Sciatic nerve (tissue), 2 donors: ENCODE measurements at regions not wholly inside any gene's neighbourhood (a gene's known extent, or its start where the extent isn't known, plus 50 kb on each side); places are given as distances from the start of the nearest gene placed in this dataset.
A peak's percentile ranks its signal among the peaks of the same experiment; 100 is the strongest.

Experiments
- ATAC-seq: fragments of 200-7000 bp; cut with Tn5 transposase; one replicate; pipeline ENCODE4 v1.9.1; 2020; ENCODE audit warnings: mild to moderate bottlenecking, moderate library complexity
- DNase-seq: peaks from one replicate; pipeline ENCODE4 v3.0.0-alpha.2; 2020; ENCODE audit warnings: low spot score
- intact Hi-C: fragments of 100-400 bp; cut with DNase I; formaldehyde crosslinking; loops from one replicate; pipeline ENCODE4 v1.14.2; 2022
- donor health status: DM: no; HTN: no; CAD: no.
- donor health status: DM: no; HTN: no; CAD: no.

DNA sequence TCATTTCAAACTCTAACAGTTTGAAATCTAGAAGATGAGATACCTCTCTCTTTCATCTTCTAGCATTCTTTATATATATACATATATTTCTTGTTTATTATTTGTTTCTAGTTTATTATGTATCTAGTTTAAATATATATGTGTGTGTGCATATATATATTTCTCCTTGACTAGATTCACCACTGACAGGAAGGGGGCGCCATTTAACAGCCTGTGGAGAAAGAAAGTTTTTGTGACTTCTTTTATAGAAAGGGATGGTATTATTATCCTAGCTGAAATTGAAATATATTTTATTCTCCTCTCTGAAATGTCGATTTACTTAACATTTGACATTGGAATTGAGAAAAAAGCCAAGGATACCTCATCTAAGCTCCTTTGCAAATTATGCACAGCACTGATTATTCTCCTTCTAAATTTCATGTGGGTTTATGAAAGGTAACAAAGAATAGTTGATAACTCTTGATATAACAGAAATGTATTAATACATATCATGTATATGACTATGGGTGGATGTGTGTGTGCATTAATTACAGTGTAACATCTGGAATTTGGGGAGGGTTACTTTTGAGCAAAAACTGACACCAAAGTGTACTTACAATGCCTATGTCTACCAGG lies 160.7 kb upstream of the NT5C1B start:
- DNase-seq (peak; percentile 70), ATAC-seq (no peak)
- intact Hi-C loops, result loop anchor here (10.0 kb wide), 2 partner anchors 615 to 1115 kb away; no protein-coding TSS in a partner anchor

DNA sequence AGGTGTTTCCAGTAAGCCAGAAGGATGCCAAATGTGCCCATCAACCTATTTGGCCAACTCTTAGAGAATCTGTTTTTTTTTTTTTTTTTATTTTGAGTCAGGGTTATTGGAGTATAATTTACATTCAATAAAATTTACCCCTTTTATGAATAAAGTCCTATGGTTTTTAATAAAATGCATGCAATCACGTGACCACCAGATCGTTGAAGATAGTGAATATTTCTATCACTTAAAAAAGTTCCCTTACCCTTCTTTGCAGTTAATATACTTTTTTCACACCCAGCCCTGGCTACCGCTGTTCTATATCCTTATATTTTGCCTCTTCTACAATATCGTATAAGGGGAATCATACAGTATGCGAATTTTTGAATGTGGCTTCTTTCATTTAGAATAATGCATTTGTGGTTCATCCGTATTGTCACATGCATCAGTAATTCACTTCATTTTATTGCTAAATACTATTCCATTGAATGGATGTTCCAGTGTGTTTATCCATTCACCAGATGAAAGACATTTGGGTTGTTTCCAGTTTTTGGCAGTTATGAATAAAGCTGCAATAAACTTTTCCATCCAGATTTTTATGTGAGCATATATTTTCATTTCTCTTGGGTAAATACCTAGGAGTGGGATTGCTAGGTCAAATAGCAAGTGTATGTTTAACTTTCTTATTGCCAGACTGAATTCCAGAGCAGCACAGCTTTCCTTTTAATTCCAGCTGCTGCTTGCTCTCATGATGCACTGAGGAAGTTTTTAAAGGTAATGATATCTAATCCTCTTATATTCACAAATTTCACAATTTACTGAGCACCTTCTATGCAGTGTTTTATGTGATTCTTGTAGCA lies 156.3 kb upstream of the NT5C1B start:
- ATAC-seq (no peak), DNase-seq (no peak)
- intact Hi-C loops, result loop anchor here (10.0 kb wide), 1 partner anchor 1119 kb away; no protein-coding TSS in a partner anchor

DNA sequence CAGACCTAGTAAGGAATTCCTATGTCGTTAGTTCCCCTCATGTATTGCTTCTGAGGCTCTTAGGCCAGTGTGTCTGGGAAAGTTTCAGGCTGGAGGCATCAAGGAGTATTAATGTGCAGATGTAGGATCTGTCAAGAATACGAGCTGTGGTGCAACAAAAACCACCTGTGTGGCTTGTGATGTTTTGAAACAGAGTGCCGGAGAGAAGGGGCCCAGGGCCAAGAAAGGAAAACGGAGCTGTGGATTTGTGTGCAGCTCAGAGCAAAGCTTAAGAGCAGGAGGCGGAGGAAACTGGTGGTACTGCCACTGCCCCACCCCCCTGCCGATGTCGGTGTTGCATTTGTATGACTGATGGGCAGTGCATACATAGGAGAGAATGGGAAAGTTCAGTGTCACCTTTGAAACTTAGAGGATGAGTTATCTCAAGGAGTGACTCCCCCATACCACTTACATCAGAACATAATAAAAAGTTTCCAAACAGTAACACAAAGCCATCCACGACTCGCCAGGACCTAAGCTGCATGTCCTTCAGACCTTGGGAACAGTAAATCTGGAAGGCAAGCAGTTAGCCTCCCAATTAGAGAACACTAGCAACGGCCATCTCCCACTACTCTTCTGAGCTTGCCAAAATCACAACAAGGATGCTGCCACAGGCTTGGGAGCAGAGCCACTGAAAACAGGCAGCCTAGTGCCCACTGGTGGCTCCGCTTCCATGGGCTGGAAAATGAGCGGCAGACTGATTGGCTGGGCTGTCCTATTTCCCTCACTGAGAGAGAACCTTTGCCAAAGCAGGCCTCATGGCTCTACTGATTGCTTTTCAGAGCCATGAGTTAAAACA lies 152.7 kb upstream of the NT5C1B start:
- intact Hi-C loops, result loop anchor here (10.0 kb wide), 1 partner anchor 1123 kb away; no protein-coding TSS in a partner anchor
- no peak for DNase-seq
- ATAC-seq, result peak; percentile 52

DNA sequence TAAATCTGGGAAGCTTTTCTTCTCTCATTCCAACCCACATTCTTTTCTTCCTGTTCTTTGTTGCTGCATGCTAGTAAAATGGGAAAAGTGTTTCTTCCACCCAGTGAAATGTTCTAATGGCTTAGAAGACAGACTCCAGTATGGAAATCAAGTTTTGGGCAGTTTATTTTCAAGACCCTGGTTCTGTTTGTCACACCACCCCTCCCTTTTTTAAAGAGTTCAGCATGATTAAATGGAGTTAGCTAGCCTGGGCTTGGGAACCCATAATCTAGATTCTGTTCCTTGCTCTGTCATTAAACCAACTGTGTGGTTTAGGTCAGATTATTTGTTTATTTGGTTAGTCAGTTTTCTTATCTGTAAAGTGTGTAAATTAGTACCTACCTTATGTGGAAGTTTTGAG lies 151.8 kb upstream of the NT5C1B start:
- ATAC-seq (no peak), DNase-seq (no peak)
- intact Hi-C loops, result loop anchor here (10.0 kb wide), 1 partner anchor 1124 kb away; no protein-coding TSS in a partner anchor

DNA sequence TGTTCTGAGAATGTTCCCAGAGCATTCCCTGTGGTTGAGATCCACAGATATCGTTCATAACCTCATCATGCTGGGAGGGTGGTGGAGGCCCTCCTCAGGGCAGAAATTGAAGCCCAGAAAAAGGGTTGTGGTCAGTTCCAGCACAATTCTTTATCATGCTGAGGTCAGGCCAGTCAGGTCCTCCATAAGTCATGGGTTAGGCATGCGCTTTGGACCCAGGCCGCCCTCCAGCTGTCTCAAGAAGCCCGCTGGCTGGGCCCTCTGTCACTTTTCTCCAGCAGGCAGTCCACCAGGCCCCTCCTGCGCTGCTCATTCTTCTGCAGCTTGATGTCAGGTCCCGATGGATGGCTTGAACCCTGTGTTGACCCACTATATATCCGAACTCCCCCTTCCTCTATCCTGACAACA lies 151.1 kb upstream of the NT5C1B start:
- DNase-seq (no peak), ATAC-seq (peak; percentile 39)
- intact Hi-C loops, result loop anchor here (10.0 kb wide), 1 partner anchor 1124 kb away; no protein-coding TSS in a partner anchor

DNA sequence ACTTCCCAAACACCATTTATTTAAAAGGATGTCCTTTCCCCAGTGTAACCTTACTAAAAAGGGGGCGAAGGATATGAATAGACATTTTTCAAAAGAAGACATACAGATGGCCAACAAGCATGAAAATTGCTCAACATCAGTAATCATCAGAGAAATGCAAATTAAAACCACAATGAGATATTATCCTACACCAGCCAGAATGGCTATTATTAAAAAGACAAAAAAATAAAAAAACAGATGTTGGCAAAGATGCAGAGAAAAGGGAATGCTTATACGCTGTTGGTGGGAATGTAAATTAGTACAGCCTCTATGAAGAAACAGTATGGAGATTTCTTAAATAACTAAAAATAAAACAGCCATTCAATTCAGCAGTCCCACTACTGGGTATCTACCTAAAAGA lies 142.3 kb upstream of the NT5C1B start:
- ATAC-seq, result no peak
- no peak for DNase-seq

DNA sequence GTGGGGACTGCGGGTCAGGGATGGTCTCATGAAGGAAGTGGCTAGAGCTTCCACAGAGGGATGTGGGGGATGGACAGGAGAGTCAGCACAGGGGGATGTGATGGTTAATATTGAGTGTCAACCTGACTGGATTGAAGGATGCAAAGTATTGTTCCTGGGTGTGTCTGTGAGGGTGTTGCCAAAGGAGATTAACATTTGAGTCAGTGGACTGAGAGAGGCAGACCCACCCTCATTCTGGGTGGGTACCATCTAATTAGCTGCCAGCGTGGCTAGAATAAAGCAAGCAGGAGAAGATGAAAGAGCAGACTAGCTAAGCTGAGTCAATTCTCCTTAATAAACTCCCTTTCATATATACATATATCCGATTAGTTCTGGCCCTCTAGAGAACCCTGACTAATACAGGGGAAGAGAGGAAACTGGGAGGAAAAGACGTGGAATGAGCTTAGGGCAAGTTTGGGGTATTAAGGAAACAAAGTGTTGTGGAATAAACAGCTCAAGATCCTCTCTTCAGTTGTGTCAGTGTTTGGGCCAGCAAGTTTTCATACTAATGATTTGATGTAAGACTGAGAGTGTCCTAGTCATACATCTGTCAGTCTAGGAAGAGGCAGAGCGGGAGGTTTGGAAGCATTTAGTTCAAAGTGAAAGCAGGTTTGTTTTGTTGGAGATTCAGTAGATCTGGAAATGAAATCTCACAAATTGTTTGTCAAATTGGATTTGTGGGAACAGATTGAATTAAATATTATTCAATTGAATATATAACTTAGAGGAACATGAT lies 135.2 kb upstream of the NT5C1B start:
- DNase-seq (no peak), ATAC-seq (no peak)
- intact Hi-C loops, result no loop called here

More for the DNA sequence above, 142.3 kb upstream of the NT5C1B start:
- intact Hi-C loops, result no loop called here

DNA sequence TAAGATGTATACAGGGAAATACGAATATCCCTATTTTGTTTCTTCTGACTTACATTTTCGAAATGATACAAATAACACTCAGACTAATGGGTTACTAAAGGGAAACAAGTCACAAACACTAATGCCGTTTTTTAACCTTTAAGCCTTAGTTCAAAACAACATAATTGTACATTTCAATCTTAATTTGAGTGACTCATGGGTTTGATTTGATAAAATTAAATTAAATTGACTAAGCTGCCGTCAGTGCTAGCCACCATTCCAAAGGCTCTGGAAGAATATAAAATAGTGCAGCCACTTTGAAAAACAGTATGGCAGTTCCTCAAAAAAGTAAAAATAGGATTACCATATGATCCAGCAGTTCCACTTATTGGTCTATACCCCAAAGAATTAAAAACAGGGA lies 133.8 kb upstream of the NT5C1B start:
- DNase-seq (no peak), ATAC-seq (no peak)
- intact Hi-C loops, result no loop called here

DNA sequence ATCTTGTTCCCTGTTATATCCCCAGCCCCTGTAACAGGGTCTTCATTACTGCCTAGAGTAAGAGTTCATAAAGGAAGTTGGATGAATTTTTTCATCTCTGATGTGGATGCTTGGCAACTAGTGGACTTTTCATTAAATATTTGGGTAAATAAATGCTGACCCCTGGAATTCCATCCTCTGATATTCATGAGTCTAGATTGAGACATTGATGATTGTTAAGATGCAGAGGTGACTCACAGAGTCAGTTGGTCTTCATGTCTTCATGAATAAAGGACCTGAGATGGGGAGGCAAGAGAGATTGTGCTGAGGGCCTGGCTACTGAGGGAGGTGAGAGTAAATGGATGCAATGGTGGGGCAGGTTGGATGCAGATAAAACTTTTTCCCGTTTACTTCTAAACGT lies 132.7 kb upstream of the NT5C1B start:
- intact Hi-C loops, result no loop called here
- DNase-seq (no peak), ATAC-seq (no peak)

DNA sequence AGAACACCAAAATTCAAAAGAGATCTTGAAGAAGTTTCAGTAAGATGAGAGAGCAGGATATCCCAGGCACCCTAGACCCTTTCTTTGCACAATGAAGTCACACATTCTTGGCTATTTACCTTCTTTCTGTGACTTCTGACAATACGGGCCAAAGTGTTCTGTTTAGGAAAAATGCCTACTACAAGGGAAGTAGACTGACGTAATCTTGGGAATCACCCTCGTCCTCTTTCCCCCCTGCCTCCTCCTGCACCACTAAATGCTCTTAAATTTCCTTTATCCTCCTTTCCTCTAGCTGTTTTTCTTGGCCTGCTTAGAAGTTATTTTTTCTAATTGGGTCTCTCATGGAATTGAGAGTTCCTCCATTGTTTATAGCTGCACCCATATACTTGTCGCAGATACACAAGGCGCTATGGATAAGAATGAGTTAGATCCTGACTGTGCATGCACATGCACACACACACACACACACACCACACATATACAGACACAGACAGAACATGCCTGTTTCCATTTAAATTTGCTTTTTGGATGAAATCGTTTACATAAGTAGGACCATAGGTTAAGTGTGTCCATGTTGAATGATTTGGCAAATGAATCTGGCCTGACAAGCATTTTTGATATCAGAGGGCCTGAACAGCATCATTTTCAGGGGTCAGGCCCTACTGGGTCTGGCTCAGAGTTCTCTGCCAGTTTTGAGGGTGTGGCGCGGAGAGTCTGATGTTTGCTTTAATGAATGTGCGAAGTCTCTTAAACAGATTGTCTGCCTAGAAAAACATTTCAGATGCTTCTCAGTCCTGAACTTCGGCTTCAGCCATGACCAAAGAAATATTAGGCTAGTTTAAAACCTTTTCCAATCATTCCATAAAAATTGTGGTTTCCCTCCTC lies 131.9 kb upstream of the NT5C1B start:
- DNase-seq (no peak), ATAC-seq (peak; percentile 49)
- intact Hi-C loops, result no loop called here

DNA sequence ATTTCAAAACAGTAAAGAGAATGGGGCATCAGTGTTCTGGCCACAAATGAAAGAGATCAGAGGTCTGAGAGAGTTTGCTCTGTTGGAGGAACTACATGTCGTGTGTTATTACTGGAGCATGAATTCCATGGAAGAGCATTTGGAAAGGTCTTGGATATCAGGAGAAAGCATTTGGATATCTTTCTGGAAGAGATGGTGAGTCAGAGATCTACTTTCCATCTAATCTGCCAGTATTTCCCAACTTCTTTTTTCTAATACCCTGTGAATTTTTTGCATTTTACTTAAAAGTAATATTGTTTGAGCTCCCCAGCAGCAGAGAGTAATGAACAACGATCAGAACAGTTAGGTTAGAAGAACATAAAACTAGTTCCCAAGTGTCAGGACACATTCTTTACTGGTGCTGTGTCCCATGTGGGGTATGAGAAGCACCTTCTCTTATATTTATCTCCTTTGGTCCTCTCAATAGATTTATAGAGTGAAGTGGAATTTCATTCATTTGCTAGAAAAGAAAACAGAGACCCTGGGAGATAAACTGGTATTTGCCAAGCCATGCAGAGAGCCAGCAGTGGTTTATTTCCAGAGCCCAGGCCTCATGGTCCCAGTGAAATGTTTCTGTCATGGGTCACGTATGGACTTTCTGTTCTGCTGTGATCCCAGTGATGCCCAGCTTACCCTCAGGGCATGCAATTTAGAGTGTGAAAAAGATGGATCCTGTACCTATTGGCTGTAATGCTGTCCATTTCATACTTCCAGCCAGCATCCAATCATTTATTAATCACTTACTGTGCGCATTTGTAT lies 130.8 kb upstream of the NT5C1B start:
- peak; percentile 75 for ATAC-seq

DNA sequence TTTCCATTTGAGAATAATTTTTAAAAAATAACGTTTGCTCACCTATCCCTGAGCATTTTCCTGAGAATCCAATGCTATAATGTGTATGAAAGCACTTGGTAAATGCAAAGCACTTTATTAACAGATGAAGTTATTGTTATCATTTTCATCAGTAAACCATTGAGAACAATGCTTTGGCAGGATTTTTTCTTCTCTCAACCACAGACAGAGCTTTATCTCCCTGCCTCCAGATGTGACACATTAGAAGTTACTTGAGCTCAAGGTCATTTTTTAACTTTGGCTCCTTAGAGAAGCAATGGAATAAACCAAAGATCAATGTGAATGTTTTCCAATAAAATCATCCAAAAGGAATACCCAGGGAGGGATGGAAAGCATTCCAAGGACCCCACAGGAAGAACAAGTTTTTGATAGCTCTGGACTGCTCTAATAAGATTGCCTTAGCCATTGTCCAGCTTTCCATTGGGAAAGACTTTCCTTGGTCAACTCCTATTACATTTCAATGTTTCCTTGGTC lies 118.9 kb upstream of the NT5C1B start:
- DNase-seq (no peak), ATAC-seq (peak; percentile 26)
- intact Hi-C loops, result no loop called here

More for the DNA sequence above, 130.8 kb upstream of the NT5C1B start:
- no peak for DNase-seq
- intact Hi-C loops, result no loop called here

DNA sequence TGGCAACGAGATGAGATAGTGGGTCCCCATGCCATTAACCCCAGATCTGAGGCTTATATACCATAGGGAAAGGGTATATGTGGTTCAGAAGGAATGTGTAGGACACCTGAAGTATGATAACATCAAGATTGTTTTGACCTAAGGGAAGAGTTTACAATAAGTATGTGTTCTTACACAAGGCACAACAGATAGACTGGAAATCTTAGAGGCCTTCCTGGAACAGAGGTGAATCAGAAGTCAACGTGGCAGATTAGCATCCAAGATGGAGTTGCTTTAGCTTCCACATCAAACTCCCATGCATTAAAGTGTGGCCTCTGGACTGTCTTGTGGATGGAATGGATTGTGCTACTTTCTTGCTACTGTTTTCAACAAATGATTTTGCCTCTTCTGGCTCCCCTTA lies 116.6 kb upstream of the NT5C1B start:
- intact Hi-C loops, result no loop called here
- no peak for ATAC-seq

DNA sequence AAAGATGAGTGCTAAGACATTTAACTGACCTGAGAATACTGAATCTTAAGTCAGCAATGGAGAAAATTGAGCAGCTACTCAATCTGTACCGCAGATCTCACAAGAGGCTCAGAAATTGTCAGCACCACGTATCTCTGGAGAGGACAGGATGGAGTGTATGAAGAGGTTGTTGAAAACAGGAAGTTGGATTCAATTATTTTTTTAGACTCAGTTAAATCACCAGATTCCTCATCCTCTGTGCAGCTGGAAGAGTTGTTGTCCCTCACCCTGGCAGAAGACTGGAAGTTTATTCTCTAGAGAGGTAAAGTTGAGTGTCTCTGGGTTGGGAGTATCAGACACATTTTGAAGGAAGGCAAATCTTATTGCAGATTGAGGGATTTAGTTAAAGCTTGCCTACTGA lies 114.9 kb upstream of the NT5C1B start:
- DNase-seq (no peak), ATAC-seq (no peak)
- intact Hi-C loops, result no loop called here

More for the DNA sequence above, 116.6 kb upstream of the NT5C1B start:
- no peak for DNase-seq

DNA sequence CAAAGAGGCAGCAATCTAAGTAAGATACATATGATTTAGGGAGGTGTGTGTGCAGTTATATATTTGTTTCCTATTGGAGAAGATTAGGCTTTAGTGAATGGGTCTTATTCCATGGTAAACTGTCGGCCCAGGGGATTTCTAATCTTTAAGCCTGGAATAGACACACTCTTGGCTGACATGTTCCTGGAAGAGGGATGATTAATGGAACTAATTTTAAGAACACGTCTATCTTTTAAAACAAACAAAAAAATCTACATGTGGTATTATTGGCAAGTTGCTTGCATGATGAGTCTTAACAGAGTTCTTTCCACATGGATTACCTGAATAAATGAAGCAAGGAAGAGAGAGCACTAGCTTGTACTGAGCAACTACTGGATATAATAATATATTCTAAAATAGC lies 114.2 kb upstream of the NT5C1B start:
- ATAC-seq, result no peak
- no peak for DNase-seq
- intact Hi-C loops, result no loop called here

DNA sequence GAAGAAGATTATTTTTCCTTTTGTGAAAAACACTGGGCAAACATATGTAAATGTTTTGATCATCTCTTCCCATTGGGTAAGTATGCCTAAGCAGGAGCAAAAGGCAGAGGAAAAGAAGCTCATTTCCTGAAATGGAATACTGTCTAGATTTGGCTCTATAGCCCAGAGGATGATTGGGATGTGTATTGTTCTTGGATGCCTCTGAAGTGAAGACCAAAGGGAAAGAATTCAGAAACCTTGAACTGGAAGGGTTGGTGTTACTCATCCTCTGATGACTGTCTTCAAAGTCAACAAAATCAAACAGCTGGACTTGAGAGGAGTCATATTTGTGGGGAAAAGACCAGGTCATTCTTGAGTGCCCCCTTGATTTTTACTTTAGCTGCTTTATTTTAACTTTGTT lies 112.6 kb upstream of the NT5C1B start:
- intact Hi-C loops, result no loop called here
- ATAC-seq (peak; percentile 81), DNase-seq (no peak)

DNA sequence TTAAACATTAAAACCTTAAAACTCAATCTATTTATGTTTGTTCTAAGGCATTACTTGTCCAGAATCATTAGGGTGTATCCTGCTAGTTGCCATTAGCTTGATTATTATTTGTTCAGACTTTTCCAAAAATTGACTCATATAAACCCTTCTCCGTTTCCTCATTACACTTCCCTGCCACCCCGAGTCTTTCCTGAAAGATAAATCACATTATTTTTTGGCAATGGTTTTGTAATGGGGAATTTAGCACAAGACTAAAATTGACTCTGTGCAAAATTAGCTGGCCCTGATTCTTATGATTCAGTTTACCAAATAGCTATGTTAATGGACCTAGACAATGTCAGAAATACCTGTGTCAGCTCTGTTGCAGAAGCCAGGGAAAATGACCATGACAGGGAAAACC lies 112.2 kb upstream of the NT5C1B start:
- DNase-seq, result no peak
- ATAC-seq, result no peak
- intact Hi-C loops, result no loop called here
